ENCODE measurements at regions not wholly inside any gene's neighbourhood (a gene's known extent, or its start where the extent isn't known, plus 50 kb on each side); places are given as distances from the start of the nearest gene placed in this dataset.
"Not testable (repeated sequence)": the region's sequence is repeated elsewhere in the genome, so short reads cannot be mapped to it uniquely, and the experiment has no call there.

DNA sequence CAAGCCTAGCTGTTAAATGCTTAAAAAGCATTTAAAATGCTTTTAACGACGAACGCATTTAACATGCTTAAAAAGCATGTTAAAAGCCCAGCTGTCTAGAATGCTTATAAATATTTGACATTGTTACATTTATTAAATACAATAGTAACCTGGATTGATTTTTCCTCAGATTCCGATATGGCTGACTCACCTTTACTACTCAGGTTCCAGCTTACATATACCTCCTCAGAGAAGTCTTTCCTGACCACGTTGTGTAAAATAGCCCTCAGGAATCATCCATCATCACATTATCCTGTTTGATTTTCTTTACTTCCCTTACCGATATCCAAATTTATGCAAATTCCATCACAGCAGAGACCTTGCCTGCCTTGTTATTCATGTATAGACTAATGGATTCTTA lies 51.4 kb downstream of the SLC41A2 start:
- no peak for DNase-seq (ENCODE audit: low read depth)
- H3K4me3 ChIP-seq (ENCODE audit: control insufficient read depth, low read depth, low read length): no peak overlapping the region
- TF ChIP-seq, protein P1, sequence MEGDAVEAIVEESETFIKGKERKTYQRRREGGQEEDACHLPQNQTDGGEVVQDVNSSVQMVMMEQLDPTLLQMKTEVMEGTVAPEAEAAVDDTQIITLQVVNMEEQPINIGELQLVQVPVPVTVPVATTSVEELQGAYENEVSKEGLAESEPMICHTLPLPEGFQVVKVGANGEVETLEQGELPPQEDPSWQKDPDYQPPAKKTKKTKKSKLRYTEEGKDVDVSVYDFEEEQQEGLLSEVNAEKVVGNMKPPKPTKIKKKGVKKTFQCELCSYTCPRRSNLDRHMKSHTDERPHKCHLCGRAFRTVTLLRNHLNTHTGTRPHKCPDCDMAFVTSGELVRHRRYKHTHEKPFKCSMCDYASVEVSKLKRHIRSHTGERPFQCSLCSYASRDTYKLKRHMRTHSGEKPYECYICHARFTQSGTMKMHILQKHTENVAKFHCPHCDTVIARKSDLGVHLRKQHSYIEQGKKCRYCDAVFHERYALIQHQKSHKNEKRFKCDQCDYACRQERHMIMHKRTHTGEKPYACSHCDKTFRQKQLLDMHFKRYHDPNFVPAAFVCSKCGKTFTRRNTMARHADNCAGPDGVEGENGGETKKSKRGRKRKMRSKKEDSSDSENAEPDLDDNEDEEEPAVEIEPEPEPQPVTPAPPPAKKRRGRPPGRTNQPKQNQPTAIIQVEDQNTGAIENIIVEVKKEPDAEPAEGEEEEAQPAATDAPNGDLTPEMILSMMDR (IDR thresholded peaks at IDR 0.05; ENCODE audit: control insufficient read depth, insufficient read depth, low read depth, low read length, missing control alignments): no peak

DNA sequence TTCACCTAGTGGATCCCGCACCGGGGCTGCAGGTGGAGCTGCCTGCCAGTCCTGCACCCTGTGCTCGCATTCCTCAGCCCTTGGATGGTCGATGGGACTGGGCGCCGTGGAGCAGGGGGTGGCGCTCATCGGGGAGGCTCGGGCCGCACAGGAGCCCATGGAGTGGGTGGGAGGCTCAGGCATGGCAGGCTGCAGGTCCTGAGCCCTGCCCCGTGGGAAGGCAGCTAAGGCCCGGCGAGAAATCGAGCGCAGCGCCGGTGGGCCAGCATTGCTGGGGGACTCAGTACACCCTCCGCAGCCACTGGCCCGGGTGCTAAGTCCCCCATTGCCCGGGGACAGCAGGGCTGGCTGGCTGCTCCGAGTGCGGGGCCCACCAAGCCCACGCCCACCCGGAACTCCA lies 52.6 kb downstream of the SLC41A2 start:
- DNase-seq (ENCODE audit: low read depth); H3K4me3 ChIP-seq (ENCODE audit: control insufficient read depth, low read depth, low read length): not testable (repeated sequence)

DNA sequence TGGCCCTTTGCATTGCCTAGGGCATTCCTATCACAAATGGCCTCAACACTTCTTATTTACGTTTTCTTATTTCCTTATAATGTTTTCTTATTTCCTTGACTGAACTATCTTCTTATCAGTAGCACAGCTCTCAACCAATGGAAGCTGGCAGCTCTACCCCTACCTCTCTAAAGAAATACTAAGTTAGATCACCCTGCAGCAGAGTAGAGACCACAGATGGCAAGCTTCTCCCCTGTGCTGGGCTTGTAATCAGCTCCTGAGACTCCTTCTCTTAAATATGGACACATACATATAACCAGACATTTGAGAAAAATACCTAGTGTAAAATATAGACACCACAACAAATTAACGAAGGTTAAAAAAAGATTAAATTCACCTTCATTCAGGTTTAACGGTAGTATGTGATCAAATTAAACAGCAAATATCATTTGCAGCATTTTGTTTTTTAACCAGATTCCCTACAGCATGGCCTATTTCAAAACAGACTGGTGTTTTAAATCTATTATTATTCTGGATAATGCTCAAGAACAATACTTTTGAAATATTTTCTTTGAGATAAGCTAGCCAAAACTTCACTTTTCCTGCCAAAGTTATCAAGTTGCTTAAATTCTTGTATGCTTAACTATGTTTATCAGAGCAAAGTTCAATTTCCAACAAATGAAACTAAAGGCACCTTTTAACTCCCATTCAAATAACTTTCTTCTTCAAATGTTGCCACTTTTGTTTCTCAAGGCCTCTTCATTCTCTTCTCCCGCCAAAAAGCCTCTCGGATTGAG lies 54.3 kb downstream of the SLC41A2 start:
- TF ChIP-seq, protein P1 (IDR thresholded peaks at IDR 0.05; ENCODE audit: control insufficient read depth, insufficient read depth, low read depth, low read length, missing control alignments): no peak
- H3K4me3 ChIP-seq (ENCODE audit: control insufficient read depth, low read depth, low read length): no peak overlapping the region
- DNase-seq (ENCODE audit: low read depth): peak; percentile 5

DNA sequence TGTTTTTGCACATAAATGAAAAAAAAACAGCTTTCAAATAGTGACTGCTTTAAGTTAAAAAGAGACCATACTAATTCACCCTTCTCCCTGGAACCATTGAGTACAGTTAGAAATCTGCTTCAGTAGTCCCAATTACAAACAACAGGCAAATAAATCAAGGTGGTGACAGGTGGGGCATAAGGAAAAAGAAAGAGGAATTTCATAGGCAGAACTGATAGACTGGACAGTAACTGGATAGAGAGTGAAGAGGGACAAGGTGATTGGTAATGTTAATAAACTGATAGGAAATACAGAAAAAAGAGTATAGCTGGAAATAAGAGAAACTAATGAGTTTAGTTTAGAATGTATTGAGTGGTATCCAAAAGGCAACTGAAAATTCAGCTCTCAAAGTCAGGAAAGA lies 56.0 kb downstream of the SLC41A2 start:
- no peak for DNase-seq (ENCODE audit: low read depth)
- no peak overlapping the region for H3K4me3 ChIP-seq (ENCODE audit: control insufficient read depth, low read depth, low read length)
- TF ChIP-seq, protein P1 (IDR thresholded peaks at IDR 0.05; ENCODE audit: control insufficient read depth, insufficient read depth, low read depth, low read length, missing control alignments): no peak

DNA sequence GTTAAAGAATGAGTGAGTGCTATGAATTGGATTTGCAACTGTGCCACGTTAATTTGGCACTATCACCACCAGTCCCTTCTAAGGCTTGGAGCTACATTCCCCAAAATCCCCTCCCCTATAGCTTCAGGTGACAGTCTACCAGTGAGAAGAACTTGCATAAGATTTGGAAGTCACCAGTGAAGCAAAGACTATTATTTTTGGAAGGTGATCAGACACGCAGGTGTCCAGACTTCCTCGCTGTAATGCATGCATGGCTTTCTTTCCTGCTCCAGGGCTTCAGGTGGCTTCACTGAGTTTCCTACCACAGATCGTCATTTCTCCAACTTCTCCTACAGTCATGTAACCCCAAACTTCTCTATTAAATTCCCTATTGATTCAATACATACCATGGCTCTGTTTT lies 61.4 kb downstream of the SLC41A2 start:
- DNase-seq (ENCODE audit: low read depth): no peak
- H3K4me3 ChIP-seq (ENCODE audit: control insufficient read depth, low read depth, low read length): no peak overlapping the region
- TF ChIP-seq, protein P1 (IDR thresholded peaks at IDR 0.05; ENCODE audit: control insufficient read depth, insufficient read depth, low read depth, low read length, missing control alignments): no peak

DNA sequence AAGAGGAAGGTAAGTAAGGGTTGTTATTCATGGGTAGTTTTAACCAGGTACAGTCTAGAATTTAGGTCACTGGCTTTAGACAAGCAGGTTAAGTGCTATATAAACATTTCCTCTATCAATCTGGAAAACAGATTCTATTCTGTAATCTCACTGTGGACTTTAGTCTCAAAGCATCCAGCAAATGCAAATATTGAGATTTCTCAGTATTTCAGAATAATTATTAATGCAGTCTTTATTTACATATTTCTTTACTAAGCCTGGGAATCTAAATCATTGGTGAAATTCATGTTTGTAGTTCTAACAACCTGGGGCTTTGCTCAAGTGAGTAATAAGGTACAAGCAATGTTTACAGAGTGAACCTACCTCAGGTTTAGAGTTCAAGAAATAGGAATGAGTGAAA lies 61.9 kb downstream of the SLC41A2 start:
- no peak overlapping the region for H3K4me3 ChIP-seq (ENCODE audit: control insufficient read depth, low read depth, low read length)
- DNase-seq (ENCODE audit: low read depth): no peak
- TF ChIP-seq, protein P1 (IDR thresholded peaks at IDR 0.05; ENCODE audit: control insufficient read depth, insufficient read depth, low read depth, low read length, missing control alignments): no peak

DNA sequence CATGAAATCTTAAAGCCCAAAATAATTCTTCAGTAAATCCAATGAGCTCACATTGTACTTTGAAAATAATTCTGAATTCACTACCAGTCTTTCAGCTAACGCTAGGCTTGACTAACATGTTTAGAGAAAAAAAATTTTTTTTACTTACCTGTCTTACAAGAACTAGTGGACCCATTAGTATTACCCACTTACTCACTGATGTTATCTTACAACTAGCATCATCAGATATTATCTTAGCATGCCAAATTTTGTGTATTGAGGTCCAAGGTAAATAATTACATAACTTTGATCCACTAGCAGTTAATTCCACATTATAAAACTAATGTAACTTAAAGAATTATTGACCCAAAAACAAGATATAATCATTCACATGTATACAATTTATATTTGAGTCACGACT lies 62.7 kb downstream of the SLC41A2 start:
- no peak overlapping the region for H3K4me3 ChIP-seq (ENCODE audit: control insufficient read depth, low read depth, low read length)
- TF ChIP-seq, protein P1 (IDR thresholded peaks at IDR 0.05; ENCODE audit: control insufficient read depth, insufficient read depth, low read depth, low read length, missing control alignments): no peak
- no peak for DNase-seq (ENCODE audit: low read depth)
